HG03521 (cell line): ENCODE measurements at regions not wholly inside any gene's neighbourhood (a gene's known extent, or its start where the extent isn't known, plus 50 kb on each side); places are given as distances from the start of the nearest gene placed in this dataset.

Experiments
- ATAC-seq: cut with Tn5 transposase; IDR thresholded peaks from one replicate; pipeline ENCODE4 v1.9.1; 2021; ENCODE audit warnings: mild to moderate bottlenecking, moderate library complexity; ENCODE audit not compliant: unreplicated experiment

DNA sequence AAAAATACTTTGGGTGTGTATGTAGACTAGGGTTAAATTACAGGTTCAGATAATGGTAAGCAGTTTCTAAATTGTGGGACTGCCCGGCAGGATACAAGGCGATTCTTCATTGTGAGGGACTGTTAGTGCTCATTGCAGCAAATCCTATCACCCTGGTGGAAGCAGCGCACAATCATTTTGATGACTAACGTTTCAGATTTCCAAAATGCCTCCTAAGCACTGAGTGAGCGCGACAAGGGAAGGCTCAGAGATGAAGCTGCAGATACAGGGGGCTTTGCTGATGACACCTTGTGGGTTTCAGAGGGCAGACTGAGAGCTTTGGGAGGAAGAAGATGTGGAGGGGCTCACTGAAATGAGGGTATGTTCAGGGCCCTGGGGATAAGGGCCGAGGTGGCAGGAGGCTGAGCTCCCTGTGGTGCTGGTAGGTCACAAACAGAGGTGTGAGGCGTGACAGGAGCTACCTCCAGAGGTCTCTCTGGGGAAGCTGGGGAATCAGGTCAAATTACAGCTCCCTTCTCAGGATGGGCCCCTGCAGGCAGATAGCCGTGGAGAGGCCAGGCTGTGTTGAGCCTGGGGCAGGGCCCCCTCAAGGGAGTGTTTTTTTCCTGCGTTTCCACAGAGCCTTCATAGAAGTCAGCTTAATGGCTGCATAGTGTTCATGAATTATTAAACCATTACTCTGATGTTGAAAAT, 84.5 kb upstream of the FYN start:
- ATAC-seq: no peak

- no peak for ATAC-seq
These were observed 85.3 kb upstream of the FYN start for GRCh38 chr6:111958534-111958933.

DNA sequence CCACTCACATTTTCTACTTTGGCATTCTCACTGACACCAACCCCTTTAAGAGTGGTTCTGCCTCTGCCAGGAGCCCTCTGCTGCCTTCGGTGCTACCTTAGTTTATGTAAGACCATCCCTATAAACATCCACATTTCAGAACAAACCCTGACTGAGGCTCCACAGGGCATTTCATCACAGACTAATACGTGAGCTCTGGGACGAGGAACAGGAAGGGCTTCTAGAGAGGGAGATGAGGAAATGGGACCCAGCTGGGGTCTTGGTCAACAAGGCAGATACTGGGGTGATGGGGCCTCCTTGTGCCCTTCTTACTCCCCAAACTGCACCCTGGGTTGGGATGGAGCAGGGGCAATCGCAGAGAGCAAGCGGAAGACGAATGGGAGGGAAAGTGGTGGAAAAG, 86.5 kb upstream of the FYN start:
- no peak for ATAC-seq

GRCh38 chr6:111967131-111967530, 86.8 kb upstream of the CCN6 start:
- ATAC-seq: no peak

- ATAC-seq: no peak
These were observed 83.5 kb upstream of the CCN6 start for GRCh38 chr6:111970426-111970825.

- ATAC-seq: no peak
These were observed 82.6 kb upstream of the CCN6 start for GRCh38 chr6:111971181-111971841.

DNA sequence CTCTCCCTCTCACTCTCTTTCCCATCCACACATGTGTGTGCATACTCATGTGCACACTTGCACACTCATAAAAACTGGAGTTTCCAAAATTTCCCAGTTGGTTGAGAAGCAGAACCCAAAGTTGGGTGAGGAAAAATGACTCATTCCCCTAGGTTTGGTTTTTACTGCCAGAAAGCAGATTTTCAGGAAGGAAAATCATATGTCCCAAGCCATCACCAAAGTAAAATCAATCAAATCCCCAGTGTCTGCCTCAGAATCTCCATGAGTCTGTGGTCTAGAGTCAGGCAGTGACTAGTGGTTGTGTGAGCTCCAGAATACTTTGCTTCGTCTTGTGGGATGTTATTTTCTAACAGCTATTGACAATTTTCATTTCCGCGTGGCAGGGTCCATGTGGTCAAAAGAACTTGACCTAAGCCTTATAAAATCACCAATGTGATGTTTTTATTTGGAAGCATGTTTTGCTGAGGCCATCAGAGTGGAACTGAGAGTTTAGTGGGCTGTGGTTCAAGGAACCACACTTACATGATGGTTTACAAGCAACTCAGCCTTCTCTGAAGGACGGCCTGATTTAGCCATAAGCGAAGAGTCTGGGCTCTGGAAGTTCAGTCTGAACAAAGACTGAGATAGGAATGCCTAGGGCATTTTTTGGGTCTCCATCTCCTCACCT, 81.9 kb upstream of the CCN6 start:
- ATAC-seq: no peak

DNA sequence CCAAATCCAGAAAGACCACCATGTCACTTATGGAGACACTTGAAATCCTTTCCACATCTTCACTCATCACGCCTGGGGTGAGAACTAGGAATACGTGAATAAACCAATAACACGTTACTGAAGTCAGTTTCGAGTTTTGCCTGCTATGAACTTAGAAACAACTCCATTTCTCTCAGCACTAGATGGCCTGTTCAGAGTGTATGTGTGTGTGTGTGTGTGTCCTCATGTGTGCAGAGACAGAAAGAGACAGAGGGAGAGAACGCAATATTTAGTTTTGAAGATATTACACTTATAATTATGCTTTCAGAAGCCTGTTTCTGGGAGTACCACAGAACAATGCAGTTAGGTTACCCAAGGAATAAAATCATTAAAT, 81.2 kb upstream of the CCN6 start:
- no peak for ATAC-seq

DNA sequence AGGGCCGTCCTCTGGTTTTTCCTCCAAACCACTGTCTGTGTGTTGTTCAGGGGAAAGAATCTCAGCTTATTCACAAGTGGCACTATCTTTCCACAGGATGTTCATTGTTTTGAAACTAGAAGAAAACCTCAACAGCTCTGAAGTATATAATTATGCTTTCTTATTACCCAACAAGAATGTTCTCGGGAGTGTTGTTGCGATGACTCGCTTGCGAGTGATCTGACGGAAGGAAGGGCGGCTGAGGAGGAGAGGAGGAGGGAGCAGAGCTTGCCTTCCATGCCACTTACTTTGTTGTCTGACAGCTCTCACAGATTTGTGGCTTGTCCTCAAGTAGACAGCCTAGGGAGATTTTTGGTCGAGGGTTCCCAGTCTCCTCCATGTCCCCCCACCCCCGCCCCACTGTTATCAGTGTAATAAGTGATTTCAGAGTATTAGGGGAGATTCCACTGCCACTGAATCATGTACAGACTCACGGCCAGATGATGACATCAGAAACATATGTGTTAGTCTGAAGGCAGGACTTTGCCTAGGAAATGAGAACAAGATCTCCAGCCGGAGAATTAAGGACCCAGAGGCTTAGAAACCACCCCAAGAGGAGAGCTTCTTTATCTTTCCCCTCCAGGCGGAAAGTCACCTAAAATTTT, 80.7 kb upstream of the CCN6 start:
- ATAC-seq: no peak

- no peak for ATAC-seq
These were observed 79.8 kb upstream of the CCN6 start for GRCh38 chr6:111973927-111974639.

GRCh38 chr6:111975466-111975865, 78.4 kb upstream of the CCN6 start:
- ATAC-seq: no peak

- ATAC-seq: no peak
These were observed 77.8 kb upstream of the CCN6 start for GRCh38 chr6:111976139-111976538.

DNA sequence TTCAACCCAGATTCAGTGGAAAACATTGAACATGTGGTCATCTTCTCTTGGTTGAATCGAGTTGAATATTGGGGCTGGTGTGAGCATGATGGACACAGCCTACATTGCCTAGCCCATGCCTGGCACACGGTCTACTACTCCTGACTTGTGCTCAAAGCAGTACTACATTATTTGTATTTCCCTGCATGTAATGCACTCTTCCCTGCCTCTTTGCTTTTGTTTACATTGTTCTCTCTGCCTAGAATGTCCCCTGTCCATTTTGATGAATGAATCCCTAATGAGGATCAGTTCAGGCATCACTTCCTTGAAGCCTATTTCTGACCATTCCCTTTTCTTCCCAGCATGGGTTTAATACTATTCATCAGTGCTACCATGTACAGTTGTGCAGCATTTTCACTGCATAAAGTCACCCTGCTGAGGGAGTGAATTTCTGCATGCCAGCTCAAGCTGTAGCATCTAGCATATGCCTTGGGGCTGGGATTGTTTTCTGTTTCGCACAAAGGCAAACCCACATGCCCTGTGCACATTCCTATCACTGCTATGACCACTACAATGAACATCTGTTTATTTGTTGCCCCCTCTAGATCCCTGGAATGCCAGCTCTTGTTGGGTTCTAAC, 75.3 kb upstream of the CCN6 start:
- no peak for ATAC-seq

GRCh38 chr6:111979633-111980032, 74.3 kb upstream of the CCN6 start:
- ATAC-seq: no peak

DNA sequence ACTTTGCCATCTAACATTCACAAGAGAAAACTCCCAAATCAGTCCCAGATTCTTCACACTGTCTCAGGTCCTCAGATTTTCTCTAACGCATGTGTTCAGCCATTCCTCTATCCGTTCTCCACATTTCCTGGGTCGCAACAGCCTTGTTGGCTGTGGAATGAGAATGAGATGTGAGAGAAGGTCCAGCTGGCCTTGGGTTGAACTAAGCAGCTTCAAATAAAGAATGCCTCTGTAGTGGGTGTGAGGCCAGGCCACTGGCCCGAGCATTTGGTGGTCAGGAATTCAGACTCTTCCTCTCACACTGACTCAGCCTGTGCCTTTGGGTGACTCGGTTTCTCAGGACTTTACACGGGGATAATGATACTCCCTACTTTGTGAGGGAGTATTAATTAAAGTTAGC, 73.8 kb upstream of the CCN6 start:
- ATAC-seq: no peak

- ATAC-seq: no peak
These were observed 72.7 kb upstream of the CCN6 start for GRCh38 chr6:111980971-111981840.

DNA sequence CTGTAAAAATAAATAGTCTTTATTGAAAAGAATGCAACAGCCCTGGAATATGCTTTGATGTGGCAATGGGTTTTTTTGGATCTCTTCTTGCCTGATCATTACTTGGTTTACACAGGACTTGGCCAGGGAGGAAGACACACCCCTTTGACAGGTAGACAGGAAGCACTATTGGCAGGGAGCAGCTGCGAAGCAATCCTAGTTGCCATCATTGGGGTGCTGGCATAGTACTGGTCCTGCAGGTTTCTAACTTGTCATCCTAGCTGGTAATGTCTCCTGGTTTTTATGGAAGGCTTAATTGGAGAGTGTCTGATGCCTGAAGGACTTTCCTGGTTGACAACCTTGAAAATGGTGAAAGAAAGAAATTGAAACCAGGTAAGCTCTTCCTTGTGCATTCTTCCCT, 71.2 kb upstream of the CCN6 start:
- ATAC-seq: no peak

DNA sequence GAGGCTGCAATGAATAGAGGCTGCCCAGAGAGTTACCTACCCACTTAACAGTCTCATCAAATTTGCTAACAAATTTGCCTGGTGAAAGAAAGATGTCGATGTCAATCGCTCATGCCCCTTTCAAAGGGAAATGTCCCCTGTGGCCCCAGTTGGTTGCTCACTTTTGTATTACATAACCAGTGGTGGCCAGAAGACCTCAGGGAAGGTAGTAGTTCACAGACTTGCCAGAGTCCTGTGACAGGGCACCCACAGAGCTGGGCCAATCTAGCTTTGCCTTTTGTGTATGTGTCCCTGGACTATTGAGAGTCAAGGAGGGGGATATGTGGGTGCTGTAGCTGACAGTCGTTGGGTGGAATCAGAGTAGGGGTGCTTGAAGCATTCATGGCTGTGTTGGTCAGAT, 70.7 kb upstream of the CCN6 start:
- no peak for ATAC-seq

GRCh38 chr6:111984081-111984480, 69.8 kb upstream of the CCN6 start:
- ATAC-seq: no peak
